EH (cell line): ENCODE measurements at regions not wholly inside any gene's neighbourhood (a gene's known extent, or its start where the extent isn't known, plus 50 kb on each side); places are given as distances from the start of the nearest gene placed in this dataset.
"Not testable (repeated sequence)": the region's sequence is repeated elsewhere in the genome, so short reads cannot be mapped to it uniquely, and the experiment has no call there.

Experiments used
- DNase-seq: peaks from one replicate; pipeline ENCODE4 v3.0.0-alpha.2; 2015; ENCODE audit warnings: low read depth

- DNase-seq, result not testable (repeated sequence)
These were observed 664.6 kb upstream of the DPPA4 start for GRCh38 chr3:110001905-110002304.

- no peak for DNase-seq
These were observed 669.6 kb upstream of the DPPA4 start for GRCh38 chr3:110006913-110007312.

DNA sequence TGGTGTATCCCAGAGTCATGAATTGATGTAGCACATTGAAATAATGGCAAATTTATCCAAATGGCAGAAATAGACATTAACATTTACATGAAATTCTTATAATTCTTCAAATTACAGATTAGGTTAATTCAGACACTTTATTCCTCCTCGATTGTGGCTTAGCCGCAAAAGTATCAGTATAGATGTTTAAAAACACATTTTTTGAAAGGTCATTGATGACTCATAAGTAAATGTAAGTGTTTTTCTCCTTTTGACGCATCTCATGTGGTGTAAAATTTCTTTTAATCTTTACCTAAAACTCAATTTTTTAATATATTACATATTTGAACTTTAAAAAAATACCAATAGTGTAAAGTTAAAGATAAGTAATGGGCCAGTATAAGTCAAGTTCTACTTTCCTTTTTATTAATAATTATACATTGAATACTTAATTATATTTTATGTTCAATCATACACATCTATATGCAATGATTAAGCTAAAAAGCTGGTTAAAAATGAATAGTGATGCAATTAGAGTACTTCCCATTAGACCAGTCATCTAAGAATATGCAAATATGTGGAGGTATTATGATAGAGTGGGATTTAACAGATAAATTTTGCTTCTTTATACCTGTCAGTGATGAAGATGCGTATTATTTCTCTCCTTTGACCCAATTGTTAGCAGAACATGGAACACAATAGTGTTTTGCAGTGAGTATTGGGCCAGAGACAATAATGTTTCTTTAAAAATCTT is 678.1 kb upstream of the DPPA4 start:
- DNase-seq, result no peak

- no peak for DNase-seq
These were observed 679.0 kb upstream of the DPPA4 start for GRCh38 chr3:110016235-110016815.

DNA sequence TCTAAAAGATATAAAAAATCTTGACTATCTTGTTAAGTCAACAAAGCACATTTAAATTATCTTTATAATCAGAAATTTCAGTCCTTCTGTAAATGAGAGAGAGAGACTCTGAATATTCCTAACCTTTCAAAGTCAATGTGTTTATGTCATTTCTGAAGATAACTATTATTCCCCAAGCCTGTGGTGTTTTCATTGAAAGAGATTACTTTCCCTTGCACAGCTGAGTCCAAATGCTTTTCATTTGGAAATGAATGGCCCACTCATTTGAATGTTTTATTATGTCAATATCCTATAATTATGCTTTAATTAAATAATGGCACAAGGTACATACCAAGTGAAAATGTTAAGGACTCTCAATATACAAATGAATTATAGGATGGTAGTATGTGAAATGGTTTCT is 680.0 kb upstream of the DPPA4 start:
- DNase-seq, result no peak

- no peak for DNase-seq
These were observed 684.3 kb upstream of the DPPA4 start for GRCh38 chr3:110021659-110022058.

- DNase-seq, result not testable (repeated sequence)
These were observed 685.7 kb upstream of the DPPA4 start for GRCh38 chr3:110023022-110023421.

GRCh38 chr3:110026421-110026820 is 689.1 kb upstream of the DPPA4 start:
- peak; percentile 14 for DNase-seq

GRCh38 chr3:110027446-110028080 is 690.2 kb upstream of the DPPA4 start:
- peak; percentile 82 for DNase-seq

GRCh38 chr3:110031975-110032374 is 694.6 kb upstream of the DPPA4 start:
- DNase-seq, result no peak

DNA sequence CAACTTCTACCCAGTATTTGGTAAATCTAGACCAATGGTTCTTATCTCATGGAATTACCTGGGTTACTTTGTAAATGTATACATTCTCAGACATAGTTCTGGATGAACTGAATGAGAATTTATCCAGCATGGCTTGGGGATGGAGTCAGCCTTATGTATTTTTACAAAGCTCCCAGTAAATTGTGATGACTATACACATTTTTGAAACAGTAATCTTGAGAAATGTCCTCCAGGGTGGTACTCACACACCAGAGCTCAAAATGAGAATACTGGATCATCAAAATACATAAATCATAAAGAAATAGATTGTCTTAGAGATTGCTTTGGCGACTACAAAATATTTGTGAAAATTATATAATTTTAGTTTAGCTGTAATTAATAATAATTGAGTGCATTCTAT is 722.1 kb upstream of the DPPA4 start:
- DNase-seq, result no peak

- DNase-seq, result peak; percentile 7
These were observed 725.4 kb upstream of the DPPA4 start for GRCh38 chr3:110062716-110063115.

DNA sequence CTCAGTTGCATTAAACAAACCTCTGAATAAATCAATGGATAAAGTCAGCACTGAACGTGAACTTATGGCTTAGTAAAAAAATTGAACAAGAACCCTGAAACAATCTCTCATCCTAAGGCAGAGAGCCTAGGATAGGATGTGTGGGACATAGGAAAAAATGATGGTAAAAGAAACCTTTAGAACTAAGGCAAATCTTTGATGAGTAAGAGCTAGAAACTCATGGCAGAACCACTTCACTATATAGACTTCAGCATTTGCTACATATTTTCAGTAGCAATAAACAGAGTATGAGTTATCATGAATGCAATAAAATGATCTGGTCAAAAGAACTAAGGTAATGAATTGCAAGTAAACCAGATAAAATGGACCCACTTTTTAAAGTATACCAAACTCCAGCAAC is 725.8 kb upstream of the DPPA4 start:
- DNase-seq, result no peak

DNA sequence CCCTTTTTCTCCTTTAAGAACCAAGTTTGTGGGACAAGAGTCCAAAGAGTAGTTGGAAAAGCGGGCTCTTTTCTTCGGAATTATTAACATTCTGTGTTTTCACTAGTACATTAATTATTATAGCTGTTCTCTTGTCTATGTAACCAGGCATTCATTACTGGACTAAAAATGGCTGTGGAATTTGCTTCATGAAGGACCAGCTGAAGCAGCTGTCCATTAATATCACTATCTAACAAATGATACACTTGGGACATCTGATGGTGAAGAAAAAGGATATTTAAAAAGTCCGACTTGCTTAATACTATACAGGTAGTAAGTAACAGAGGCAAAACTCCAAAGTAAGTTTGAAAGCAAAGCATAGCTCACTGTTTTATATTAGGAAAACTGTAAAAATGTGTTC is 728.9 kb upstream of the DPPA4 start:
- no peak for DNase-seq

- DNase-seq, result no peak
These were observed 730.2 kb upstream of the DPPA4 start for GRCh38 chr3:110067527-110067926.

DNA sequence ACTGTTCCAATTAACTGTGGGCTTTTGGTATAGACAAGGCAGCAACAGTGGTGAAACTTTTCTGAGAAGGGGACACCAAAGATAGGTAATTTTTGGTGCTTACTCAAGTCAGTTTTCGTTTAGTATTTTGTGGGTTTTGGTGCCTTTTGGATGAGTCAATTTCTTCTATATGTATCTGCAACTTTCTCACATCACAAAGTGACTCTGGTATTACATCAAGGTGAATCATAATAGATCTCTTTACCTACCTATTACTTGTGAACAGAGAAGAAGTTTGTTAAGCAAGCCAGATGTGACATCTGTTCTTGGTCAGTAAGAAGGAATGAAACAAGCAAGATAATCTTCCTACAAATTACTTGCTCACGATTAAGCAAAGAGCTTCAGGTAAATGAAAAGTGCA is 732.4 kb upstream of the DPPA4 start:
- DNase-seq, result no peak

GRCh38 chr3:110070161-110070916 is 733.0 kb upstream of the DPPA4 start:
- DNase-seq, result peak; percentile 21

GRCh38 chr3:110074095-110074494 is 736.7 kb upstream of the DPPA4 start:
- no peak for DNase-seq

DNA sequence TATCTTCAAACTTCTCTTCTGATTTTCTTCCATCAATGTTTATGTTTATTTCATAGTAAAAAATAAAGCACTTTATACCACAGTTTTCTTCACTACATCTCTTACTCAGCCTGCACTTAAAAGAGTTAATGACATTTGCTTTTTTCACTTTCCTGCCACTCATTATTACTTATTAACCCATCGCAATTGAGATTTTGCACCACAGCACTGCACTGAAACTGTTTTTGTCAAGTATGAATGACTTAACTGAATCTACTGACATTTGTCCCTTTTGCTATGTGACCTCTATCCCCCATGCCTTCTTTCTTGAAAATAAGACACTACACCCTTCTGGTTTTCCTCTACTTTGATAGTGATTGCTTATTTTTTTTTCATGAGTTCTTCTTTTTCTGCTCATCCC is 739.7 kb upstream of the DPPA4 start:
- no peak for DNase-seq

- DNase-seq, result peak; percentile 8
These were observed 756.1 kb upstream of the DPPA4 start for GRCh38 chr3:110093411-110093810.

DNA sequence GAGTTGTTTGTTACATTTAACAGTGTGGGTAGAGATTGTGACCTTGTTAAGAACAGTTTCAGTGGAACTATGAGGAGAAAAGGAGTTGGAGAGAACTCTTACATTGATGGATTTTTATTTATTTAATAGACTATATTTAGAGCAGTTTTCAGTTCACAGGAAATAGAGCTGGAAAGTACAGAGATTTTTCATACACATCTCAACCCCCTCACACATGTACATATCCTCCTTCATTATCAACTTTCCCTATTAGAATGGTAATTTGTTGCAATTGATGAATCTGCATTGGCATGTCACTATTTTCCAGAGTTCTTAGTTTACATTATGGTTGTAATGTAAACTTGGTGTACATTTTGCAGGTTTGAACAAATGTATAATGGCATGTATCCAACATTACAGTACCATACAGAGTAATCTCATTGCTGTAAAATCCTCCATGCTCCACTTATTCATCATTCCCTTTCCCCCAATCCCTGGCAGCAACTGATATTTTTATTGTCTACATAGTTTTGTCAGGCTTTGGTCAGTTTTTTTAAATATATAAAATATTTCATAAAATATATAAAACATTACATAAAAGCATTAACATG is 756.6 kb upstream of the DPPA4 start:
- DNase-seq, result no peak

- no peak for DNase-seq
These were observed 762.4 kb upstream of the DPPA4 start for GRCh38 chr3:110099711-110100110.
